Upper lobe of left lung (tissue), 4 donors: ENCODE measurements at regions not wholly inside any gene's neighbourhood (a gene's known extent, or its start where the extent isn't known, plus 50 kb on each side); places are given as distances from the start of the nearest gene placed in this dataset.
"Not testable (repeated sequence)": the region's sequence is repeated elsewhere in the genome, so short reads cannot be mapped to it uniquely, and the experiment has no call there.

Experiments
- EP300 ChIP-seq, 4 donors: sonication (generic); formaldehyde crosslinking; IDR thresholded peaks; one replicate each; pipeline ENCODE4 v1.5.1; 2017; ENCODE audit warnings: antibody characterized with exemption in 4 of 4, control low read depth in 2 of 4
- POLR2A ChIP-seq, 4 donors: fragments of 450-650 bp; IDR thresholded peaks; one replicate each; pipeline ENCODE4 v1.5.1; 2016 to 2017; ENCODE audit warnings: antibody characterized with exemption in 4 of 4, mild to moderate bottlenecking in 2 of 4
- POLR2AphosphoS5 ChIP-seq, 2 donors: sonication (generic); formaldehyde crosslinking; IDR thresholded peaks; one replicate each; pipeline ENCODE4 v1.5.1; 2017; ENCODE audit warnings: antibody characterized with exemption in 2 of 2
- TF ChIP-seq, protein P1 (sequence below), 6 experiments: fragments of 450-650 bp in 4 of 6; fragments of 200-600 bp in 2 of 6; sonication (generic) in 2 of 6; IDR thresholded peaks; one replicate each; pipeline ENCODE4 v1.5.1; 2016 to 2019; ENCODE audit warnings: antibody characterized with exemption in 6 of 6

DNA sequence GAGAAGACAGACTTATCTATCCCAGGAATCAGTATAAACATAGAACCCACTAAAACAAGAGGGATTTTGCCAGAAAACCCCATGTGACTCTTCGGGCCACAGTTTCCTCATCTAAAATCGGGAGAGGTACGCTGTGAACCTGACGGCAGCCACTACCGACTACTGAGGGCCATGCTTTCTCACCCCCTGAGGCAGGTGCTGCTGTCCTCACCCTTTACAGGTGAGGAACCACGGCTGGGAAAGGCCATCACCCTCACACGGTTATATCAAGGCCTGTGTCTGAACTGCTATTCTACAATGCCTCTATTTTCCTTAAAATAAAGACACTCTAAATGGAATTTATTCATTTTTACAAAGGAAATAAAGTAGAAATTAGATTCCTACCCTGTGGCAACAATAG is 73.4 kb upstream of the TNK2 start:
- TF ChIP-seq, protein P1, sequence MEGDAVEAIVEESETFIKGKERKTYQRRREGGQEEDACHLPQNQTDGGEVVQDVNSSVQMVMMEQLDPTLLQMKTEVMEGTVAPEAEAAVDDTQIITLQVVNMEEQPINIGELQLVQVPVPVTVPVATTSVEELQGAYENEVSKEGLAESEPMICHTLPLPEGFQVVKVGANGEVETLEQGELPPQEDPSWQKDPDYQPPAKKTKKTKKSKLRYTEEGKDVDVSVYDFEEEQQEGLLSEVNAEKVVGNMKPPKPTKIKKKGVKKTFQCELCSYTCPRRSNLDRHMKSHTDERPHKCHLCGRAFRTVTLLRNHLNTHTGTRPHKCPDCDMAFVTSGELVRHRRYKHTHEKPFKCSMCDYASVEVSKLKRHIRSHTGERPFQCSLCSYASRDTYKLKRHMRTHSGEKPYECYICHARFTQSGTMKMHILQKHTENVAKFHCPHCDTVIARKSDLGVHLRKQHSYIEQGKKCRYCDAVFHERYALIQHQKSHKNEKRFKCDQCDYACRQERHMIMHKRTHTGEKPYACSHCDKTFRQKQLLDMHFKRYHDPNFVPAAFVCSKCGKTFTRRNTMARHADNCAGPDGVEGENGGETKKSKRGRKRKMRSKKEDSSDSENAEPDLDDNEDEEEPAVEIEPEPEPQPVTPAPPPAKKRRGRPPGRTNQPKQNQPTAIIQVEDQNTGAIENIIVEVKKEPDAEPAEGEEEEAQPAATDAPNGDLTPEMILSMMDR (IDR thresholded peaks at IDR 0.05): not testable (repeated sequence)
- TF ChIP-seq POLR2A, POLR2AphosphoS5, EP300 (IDR thresholded peaks at IDR 0.05): not testable (repeated sequence)
